SKM-1 treated with dmso at 0.1 percent for 144 hours (cell line): ENCODE measurements at regions not wholly inside any gene's neighbourhood (a gene's known extent, or its start where the extent isn't known, plus 50 kb on each side); places are given as distances from the start of the nearest gene placed in this dataset.
"Not testable (repeated sequence)": the region's sequence is repeated elsewhere in the genome, so short reads cannot be mapped to it uniquely, and the experiment has no call there.

Experiments used
- DNase-seq: peaks from one replicate; lab custom pipeline; 2025; ENCODE audit not compliant: unreplicated experiment; lab: John Stamatoyannopoulos, UW

- DNase-seq: not testable (repeated sequence)
Observed at GRCh38 chr9:87041553-87042235, 94.4 kb upstream of the GAS1 start.

GRCh38 chr9:87049929-87050608 lies 102.8 kb upstream of the GAS1 start:
- not testable (repeated sequence) for DNase-seq

- no peak for DNase-seq
Observed at GRCh38 chr9:87054999-87055686, 107.8 kb upstream of the GAS1 start.

GRCh38 chr9:87059772-87060171 lies 112.5 kb upstream of the GAS1 start:
- no peak for DNase-seq

GRCh38 chr9:87062746-87063145 lies 115.4 kb upstream of the GAS1 start:
- DNase-seq: no peak

- DNase-seq: no peak
Observed at GRCh38 chr9:87063246-87063645, 115.9 kb upstream of the GAS1 start.

- DNase-seq: no peak
Observed at GRCh38 chr9:87063871-87064270, 116.6 kb upstream of the GAS1 start.

- DNase-seq: no peak
Observed at GRCh38 chr9:87064311-87064710, 117.0 kb upstream of the GAS1 start.

- no peak for DNase-seq
Observed at GRCh38 chr9:87065981-87066380, 118.7 kb upstream of the GAS1 start.

GRCh38 chr9:87067426-87067825 lies 120.1 kb upstream of the GAS1 start:
- no peak for DNase-seq

- no peak for DNase-seq
Observed at GRCh38 chr9:87068177-87068840, 121.0 kb upstream of the GAS1 start.

GRCh38 chr9:87069690-87070089 lies 122.4 kb upstream of the GAS1 start:
- no peak for DNase-seq

GRCh38 chr9:87070336-87070735 lies 123.0 kb upstream of the GAS1 start:
- no peak for DNase-seq

GRCh38 chr9:87071473-87071872 lies 124.2 kb upstream of the GAS1 start:
- DNase-seq: no peak

GRCh38 chr9:87073692-87074091 lies 126.4 kb upstream of the GAS1 start:
- no peak for DNase-seq

GRCh38 chr9:87075537-87075936 lies 128.2 kb upstream of the GAS1 start:
- no peak for DNase-seq

GRCh38 chr9:87076825-87077224 lies 129.5 kb upstream of the GAS1 start:
- DNase-seq: no peak

- DNase-seq: no peak
Observed at GRCh38 chr9:87077986-87078385, 130.7 kb upstream of the GAS1 start.

- DNase-seq: no peak
Observed at GRCh38 chr9:87080512-87081264, 133.4 kb upstream of the GAS1 start.

GRCh38 chr9:87081503-87081902 lies 134.2 kb upstream of the GAS1 start:
- no peak for DNase-seq

- DNase-seq: no peak
Observed at GRCh38 chr9:87083986-87084385, 136.7 kb upstream of the GAS1 start.
